Thyroid gland (tissue), 4 donors: ENCODE measurements at regions not wholly inside any gene's neighbourhood (a gene's known extent, or its start where the extent isn't known, plus 50 kb on each side); places are given as distances from the start of the nearest gene placed in this dataset.
A peak's percentile ranks its signal among the peaks of the same experiment; 100 is the strongest.
"Not testable (repeated sequence)": the region's sequence is repeated elsewhere in the genome, so short reads cannot be mapped to it uniquely, and the experiment has no call there.

ENCODE experiments used
- DNase-seq, 2 donors: peaks; one replicate each; pipeline ENCODE4 v3.0.0-alpha.2; 2019
- H3K27ac ChIP-seq, 3 donors: fragments of 200-600 bp; sonication (generic); 1 replicate in 2 of 3; 2 replicates in 1 of 3; pipeline ENCODE4 v1.5.1; 2016 to 2019; ENCODE audit warnings: mild to moderate bottlenecking in 1 of 3, moderate library complexity in 1 of 3
- H3K27me3 ChIP-seq: fragments of 200-600 bp; sonication (generic); one replicate; pipeline ENCODE4 v1.5.1; 2019
- H3K36me3 ChIP-seq, 2 donors: fragments of 200-600 bp; sonication (generic); one replicate each; pipeline ENCODE4 v1.5.1; 2016 to 2019
- H3K4me1 ChIP-seq, 2 donors: fragments of 200-600 bp; sonication (generic); one replicate each; pipeline ENCODE4 v1.5.1; 2017 to 2019
- H3K4me3 ChIP-seq, 3 donors: fragments of 200-600 bp; sonication (generic); replicated peaks in 1 of 3; 1 replicate in 2 of 3; 2 replicates in 1 of 3; pipeline ENCODE4 v1.5.1; 2016; ENCODE audit warnings: mild to moderate bottlenecking in 1 of 3
- H3K9me3 ChIP-seq: fragments of 200-600 bp; sonication (generic); one replicate; pipeline ENCODE4 v1.5.1; 2017
- POLR2A ChIP-seq, 2 donors: fragments of 450-650 bp; IDR thresholded peaks; one replicate each; pipeline ENCODE4 v1.6.1; 2017; ENCODE audit warnings: antibody characterized with exemption in 2 of 2, mild to moderate bottlenecking in 2 of 2, moderate library complexity in 1 of 2
- WGBS, 2 donors: methylation state at CpG; one replicate each; pipeline ENCODE4 v1.1.5; 2017; 5-methylcytosine and 5-hydroxymethylcytosine counted together
- intact Hi-C: fragments of 100-400 bp; cut with DNase I; formaldehyde crosslinking; loops from one replicate; pipeline ENCODE4 v1.15.1; 2023
- TF ChIP-seq, protein P1 (sequence below), 6 experiments: fragments of 200-600 bp in 3 of 6; fragments of 450-650 bp in 3 of 6; sonication (generic) in 3 of 6; IDR thresholded peaks; one replicate each; pipeline ENCODE4 v1.5.1; 2016 to 2019; ENCODE audit warnings: antibody characterized with exemption in 6 of 6, mild to moderate bottlenecking in 2 of 6, inconsistent platforms in 1 of 6, moderate library complexity in 1 of 6

DNA sequence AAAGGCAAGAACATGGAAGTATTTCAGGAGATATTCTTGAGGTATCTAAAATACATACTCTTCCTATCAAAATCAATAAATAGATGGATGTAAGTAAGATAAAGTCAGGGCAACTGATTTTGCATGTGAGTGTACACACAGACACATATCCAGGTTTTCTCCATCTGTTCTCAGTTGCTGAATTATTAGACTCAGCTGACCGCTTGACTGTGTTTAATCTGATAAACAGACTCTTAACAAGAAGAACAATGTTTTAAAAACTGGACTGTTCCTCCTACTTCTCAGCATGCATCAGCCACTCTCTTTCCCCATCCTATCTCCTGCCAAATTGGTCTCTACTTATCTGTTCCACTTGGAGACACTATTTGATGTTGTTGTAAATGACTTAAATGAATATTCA is 73.5 kb downstream of the GOLGA8G start:
- Histone ChIP-seq H3K9me3 (no peaks in the 10 kb centered on the region), H3K4me1 (peaks cover 0 to 4% of the 10 kb centered on the region in 2 donors), H3K27ac (no peak overlapping the region), H3K4me3 (no peak overlapping the region), H3K36me3 (no peaks in the 10 kb centered on the region), H3K27me3 (no peaks in the 10 kb centered on the region)
- WGBS, 2 donors = 85 to 91% methylated on average over 1 of the region's 1 CpG
- intact Hi-C loops = no loop called here
- TF ChIP-seq POLR2A (IDR thresholded peaks at IDR 0.05) = no peak
- TF ChIP-seq, protein P1, sequence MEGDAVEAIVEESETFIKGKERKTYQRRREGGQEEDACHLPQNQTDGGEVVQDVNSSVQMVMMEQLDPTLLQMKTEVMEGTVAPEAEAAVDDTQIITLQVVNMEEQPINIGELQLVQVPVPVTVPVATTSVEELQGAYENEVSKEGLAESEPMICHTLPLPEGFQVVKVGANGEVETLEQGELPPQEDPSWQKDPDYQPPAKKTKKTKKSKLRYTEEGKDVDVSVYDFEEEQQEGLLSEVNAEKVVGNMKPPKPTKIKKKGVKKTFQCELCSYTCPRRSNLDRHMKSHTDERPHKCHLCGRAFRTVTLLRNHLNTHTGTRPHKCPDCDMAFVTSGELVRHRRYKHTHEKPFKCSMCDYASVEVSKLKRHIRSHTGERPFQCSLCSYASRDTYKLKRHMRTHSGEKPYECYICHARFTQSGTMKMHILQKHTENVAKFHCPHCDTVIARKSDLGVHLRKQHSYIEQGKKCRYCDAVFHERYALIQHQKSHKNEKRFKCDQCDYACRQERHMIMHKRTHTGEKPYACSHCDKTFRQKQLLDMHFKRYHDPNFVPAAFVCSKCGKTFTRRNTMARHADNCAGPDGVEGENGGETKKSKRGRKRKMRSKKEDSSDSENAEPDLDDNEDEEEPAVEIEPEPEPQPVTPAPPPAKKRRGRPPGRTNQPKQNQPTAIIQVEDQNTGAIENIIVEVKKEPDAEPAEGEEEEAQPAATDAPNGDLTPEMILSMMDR (IDR thresholded peaks at IDR 0.05) = no peak
- DNase-seq = no peak

- DNase-seq = peak; percentile 81 to 86
- H3K27me3 ChIP-seq, H3K9me3 ChIP-seq, H3K27ac ChIP-seq, H3K4me3 ChIP-seq, H3K36me3 ChIP-seq, H3K4me1 ChIP-seq, intact Hi-C loops: not testable (repeated sequence)
- WGBS, 2 donors = 72 to 76% methylated on average over 30 to 32 of the region's 32 CpGs
Measured at GRCh38 chr15:28457396-28457932, 75.3 kb downstream of the GOLGA8G start.

GRCh38 chr15:28456476-28457395 is 76.0 kb downstream of the GOLGA8G start:
- WGBS, 2 donors = 89 to 90% methylated on average over 25 to 26 of the region's 30 CpGs
- H3K9me3 ChIP-seq = no peaks in the 10 kb centered on the region
- no peak overlapping the region for H3K4me3 ChIP-seq
- intact Hi-C loops = no loop called here
- no peak for TF ChIP-seq POLR2A (IDR thresholded peaks at IDR 0.05)
- TF ChIP-seq, protein P1 (IDR thresholded peaks at IDR 0.05) = no peak
- H3K27me3 ChIP-seq = no peaks in the 10 kb centered on the region
- peak; percentile 3 to 4 for DNase-seq
- no peaks in the 10 kb centered on the region for H3K36me3 ChIP-seq
- no peak overlapping the region for H3K27ac ChIP-seq
- H3K4me1 ChIP-seq = peaks cover 0 to 4% of the 10 kb centered on the region in 2 donors

- 91 to 92% methylated on average over 19 to 20 of the region's 28 CpGs for WGBS, 2 donors
Measured at GRCh38 chr15:28455537-28456475, 77.0 kb downstream of the GOLGA8G start.

GRCh38 chr15:28454751-28455220 is 76.3 kb downstream of the GOLGA8F start:
- H3K9me3 ChIP-seq, H3K4me3 ChIP-seq, H3K36me3 ChIP-seq, intact Hi-C loops, H3K4me1 ChIP-seq, H3K27ac ChIP-seq, H3K27me3 ChIP-seq: not testable (repeated sequence)
- WGBS, 2 donors = 4 to 6% methylated on average over 2 to 3 of the region's 43 CpGs
- DNase-seq = peak; percentile 20 to 26

More at GRCh38 chr15:28455537-28456475, 77.0 kb downstream of the GOLGA8G start:
- H3K27me3 ChIP-seq, H3K4me1 ChIP-seq, intact Hi-C loops, H3K36me3 ChIP-seq, H3K4me3 ChIP-seq, H3K9me3 ChIP-seq, H3K27ac ChIP-seq: not testable (repeated sequence)
- DNase-seq = peak; percentile 14 to 17
